ENCODE measurements at regions not wholly inside any gene's neighbourhood (a gene's known extent, or its start where the extent isn't known, plus 50 kb on each side); places are given as distances from the start of the nearest gene placed in this dataset.

- TF ChIP-seq POLR2A (IDR thresholded peaks at IDR 0.05) (no peak), CTCF (IDR thresholded peaks at IDR 0.05) (no peak)
These were observed 137.6 kb downstream of the DRD1 start for GRCh38 chr5:175306381-175306780.

All from right lobe of liver (tissue), 4 donors.